HG03558 (cell line): ENCODE measurements at regions not wholly inside any gene's neighbourhood (a gene's known extent, or its start where the extent isn't known, plus 50 kb on each side); places are given as distances from the start of the nearest gene placed in this dataset.

Experiments
- ATAC-seq: cut with Tn5 transposase; IDR thresholded peaks from one replicate; pipeline ENCODE4 v1.9.1; 2021; ENCODE audit warnings: moderate number of reproducible peaks; ENCODE audit not compliant: unreplicated experiment; ENCODE audit errors: extremely low read depth

- ATAC-seq: no peak
These were observed 97.7 kb downstream of the CRYAA start for GRCh38 chr21:43266534-43266933.

DNA sequence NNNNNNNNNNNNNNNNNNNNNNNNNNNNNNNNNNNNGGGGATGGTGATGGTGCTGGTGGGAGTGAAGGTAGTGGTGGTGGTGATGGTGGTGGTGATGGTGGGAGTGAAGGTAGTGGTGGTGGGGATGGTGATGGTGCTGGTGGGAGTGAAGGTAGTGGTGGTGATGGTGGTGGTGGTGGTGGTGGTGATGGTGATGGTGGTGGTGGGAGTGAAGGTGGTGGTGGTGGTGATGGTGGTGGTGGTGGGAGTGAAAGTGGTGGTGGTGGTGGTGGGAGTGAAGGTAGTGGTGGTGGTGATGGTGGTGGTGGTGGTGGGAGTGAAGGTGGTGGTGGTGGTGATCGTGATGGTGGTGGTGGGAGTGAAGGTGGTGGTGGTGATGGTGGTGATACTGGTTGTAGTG, 93.6 kb downstream of the CRYAA start:
- ATAC-seq: no peak
